ENCODE measurements at regions not wholly inside any gene's neighbourhood (a gene's known extent, or its start where the extent isn't known, plus 50 kb on each side); places are given as distances from the start of the nearest gene placed in this dataset.

DNA sequence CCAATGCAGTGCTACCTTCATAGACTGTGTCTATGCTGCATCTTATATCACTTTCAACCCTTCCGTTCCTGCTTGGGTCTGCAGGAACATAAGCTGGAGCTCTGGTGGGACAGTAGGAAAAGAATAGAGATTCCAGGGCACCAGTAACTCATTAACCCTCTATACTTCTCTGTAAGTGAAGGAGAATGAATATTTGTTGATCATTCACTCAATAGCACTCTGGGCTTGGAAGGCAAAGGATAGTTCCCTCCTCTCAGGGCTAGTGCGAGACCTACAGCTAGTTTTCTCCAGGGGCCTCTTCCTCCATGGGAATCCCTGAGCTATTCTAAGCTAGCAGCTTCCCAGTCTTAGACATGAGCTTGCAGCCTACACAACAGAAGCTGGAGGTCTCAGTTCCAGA lies 84.7 kb downstream of the BMP4 start:
- H3K9me3 ChIP-seq (ENCODE audit: insufficient read depth, low read length): no peaks in the 10 kb centered on the region
- no peaks in the 10 kb centered on the region for H3K36me3 ChIP-seq (ENCODE audit: low read length)
- H3K4me2 ChIP-seq (ENCODE audit: low read depth, low read length, poor library complexity, severe bottlenecking): no peak overlapping the region
- H3K9me2 ChIP-seq (replicated peaks; ENCODE audit: insufficient read depth, low read length): no peaks in the 10 kb centered on the region
- TF ChIP-seq CTCF (IDR thresholded peaks at IDR 0.05; ENCODE audit: insufficient read depth, low read length, poor library complexity, severe bottlenecking): no peak
- no peak for TF ChIP-seq EZH2phosphoT487 (conservative IDR thresholded peaks at IDR 0.05; ENCODE audit: low read length)
- no peak overlapping the region for H3K27ac ChIP-seq (ENCODE audit: low read depth, low read length)
- H3K4me3 ChIP-seq (ENCODE audit: insufficient read depth, low read length, poor library complexity, severe bottlenecking): no peak overlapping the region
- H3K9ac ChIP-seq (ENCODE audit: low read length): no peak overlapping the region
- no peaks in the 10 kb centered on the region for H3K27me3 ChIP-seq (ENCODE audit: low read length)
- no peak overlapping the region for H2AFZ ChIP-seq (ENCODE audit: low read depth, low read length, severe bottlenecking)
- H4K20me1 ChIP-seq (ENCODE audit: low read depth, low read length): no peaks in the 10 kb centered on the region
- no peaks in the 10 kb centered on the region for H3F3A ChIP-seq (ENCODE audit: insufficient read depth)
- no peaks in the 10 kb centered on the region for H3K79me2 ChIP-seq (ENCODE audit: insufficient read depth, low read length)

- Histone ChIP-seq H3K27ac (ENCODE audit: low read depth, low read length) (no peak overlapping the region), H3K9me2 (replicated peaks; ENCODE audit: insufficient read depth, low read length) (no peaks in the 10 kb centered on the region), H3K79me2 (ENCODE audit: insufficient read depth, low read length) (no peaks in the 10 kb centered on the region), H3K9me3 (ENCODE audit: insufficient read depth, low read length) (no peaks in the 10 kb centered on the region), H3K4me2 (ENCODE audit: low read depth, low read length, poor library complexity, severe bottlenecking) (no peak overlapping the region), H3K36me3 (ENCODE audit: low read length) (no peaks in the 10 kb centered on the region), H4K20me1 (ENCODE audit: low read depth, low read length) (no peaks in the 10 kb centered on the region), H3K9ac (ENCODE audit: low read length) (no peak overlapping the region), H3K4me3 (ENCODE audit: insufficient read depth, low read length, poor library complexity, severe bottlenecking) (no peak overlapping the region), H3K27me3 (ENCODE audit: low read length) (no peaks in the 10 kb centered on the region), H2AFZ (ENCODE audit: low read depth, low read length, severe bottlenecking) (no peak overlapping the region), H3F3A (ENCODE audit: insufficient read depth) (no peaks in the 10 kb centered on the region)
- no peak for TF ChIP-seq CTCF (IDR thresholded peaks at IDR 0.05; ENCODE audit: insufficient read depth, low read length, poor library complexity, severe bottlenecking)
- no peak for TF ChIP-seq EZH2phosphoT487 (conservative IDR thresholded peaks at IDR 0.05; ENCODE audit: low read length)
These were observed 85.6 kb downstream of the BMP4 start for GRCh38 chr14:53871011-53871410.

- no peaks in the 10 kb centered on the region for H4K20me1 ChIP-seq (ENCODE audit: low read depth, low read length)
- H3K4me2 ChIP-seq (ENCODE audit: low read depth, low read length, poor library complexity, severe bottlenecking): no peak overlapping the region
- no peaks in the 10 kb centered on the region for H3K9me2 ChIP-seq (replicated peaks; ENCODE audit: insufficient read depth, low read length)
- H3K79me2 ChIP-seq (ENCODE audit: insufficient read depth, low read length): no peaks in the 10 kb centered on the region
- no peaks in the 10 kb centered on the region for H3K9me3 ChIP-seq (ENCODE audit: insufficient read depth, low read length)
- no peak overlapping the region for H3K4me3 ChIP-seq (ENCODE audit: insufficient read depth, low read length, poor library complexity, severe bottlenecking)
- H3K9ac ChIP-seq (ENCODE audit: low read length): no peak overlapping the region
- H2AFZ ChIP-seq (ENCODE audit: low read depth, low read length, severe bottlenecking): no peak overlapping the region
- no peak overlapping the region for H3K27ac ChIP-seq (ENCODE audit: low read depth, low read length)
- TF ChIP-seq EZH2phosphoT487 (conservative IDR thresholded peaks at IDR 0.05; ENCODE audit: low read length) (no peak), CTCF (IDR thresholded peaks at IDR 0.05; ENCODE audit: insufficient read depth, low read length, poor library complexity, severe bottlenecking) (no peak)
- H3F3A ChIP-seq (ENCODE audit: insufficient read depth): no peaks in the 10 kb centered on the region
- H3K27me3 ChIP-seq (ENCODE audit: low read length): no peaks in the 10 kb centered on the region
- H3K36me3 ChIP-seq (ENCODE audit: low read length): no peaks in the 10 kb centered on the region
These were observed 90.9 kb downstream of the BMP4 start for GRCh38 chr14:53865711-53866110.

GRCh38 chr14:53861781-53862180 lies 94.8 kb downstream of the BMP4 start:
- Histone ChIP-seq H2AFZ (ENCODE audit: low read depth, low read length, severe bottlenecking) (no peak overlapping the region), H3F3A (ENCODE audit: insufficient read depth) (no peaks in the 10 kb centered on the region), H3K9me2 (replicated peaks; ENCODE audit: insufficient read depth, low read length) (no peaks in the 10 kb centered on the region), H3K27ac (ENCODE audit: low read depth, low read length) (no peak overlapping the region), H3K36me3 (ENCODE audit: low read length) (no peaks in the 10 kb centered on the region), H3K9ac (ENCODE audit: low read length) (no peak overlapping the region), H3K4me2 (ENCODE audit: low read depth, low read length, poor library complexity, severe bottlenecking) (no peak overlapping the region), H4K20me1 (ENCODE audit: low read depth, low read length) (no peaks in the 10 kb centered on the region), H3K79me2 (ENCODE audit: insufficient read depth, low read length) (no peaks in the 10 kb centered on the region), H3K27me3 (ENCODE audit: low read length) (no peaks in the 10 kb centered on the region), H3K4me3 (ENCODE audit: insufficient read depth, low read length, poor library complexity, severe bottlenecking) (no peak overlapping the region), H3K9me3 (ENCODE audit: insufficient read depth, low read length) (no peaks in the 10 kb centered on the region)
- no peak for TF ChIP-seq CTCF (IDR thresholded peaks at IDR 0.05; ENCODE audit: insufficient read depth, low read length, poor library complexity, severe bottlenecking)
- no peak for TF ChIP-seq EZH2phosphoT487 (conservative IDR thresholded peaks at IDR 0.05; ENCODE audit: low read length)

Data from SU-DHL-6 (cell line).